ENCODE measurements at regions not wholly inside any gene's neighbourhood (a gene's known extent, or its start where the extent isn't known, plus 50 kb on each side); places are given as distances from the start of the nearest gene placed in this dataset.
"Not testable (repeated sequence)": the region's sequence is repeated elsewhere in the genome, so short reads cannot be mapped to it uniquely, and the experiment has no call there.

GRCh38 chr7:32645255-32645654 is 150.0 kb downstream of the AVL9 start:
- not testable (repeated sequence) for DNase-seq

GRCh38 chr7:32643194-32643593 is 147.9 kb downstream of the AVL9 start:
- no peak for DNase-seq

- no peak for DNase-seq
Measured at GRCh38 chr7:32639122-32639521, 143.8 kb downstream of the AVL9 start.

GRCh38 chr7:32638479-32639121 is 143.3 kb downstream of the AVL9 start:
- DNase-seq, result not testable (repeated sequence)
